Adrenal gland (tissue), 5 donors: ENCODE measurements at regions not wholly inside any gene's neighbourhood (a gene's known extent, or its start where the extent isn't known, plus 50 kb on each side); places are given as distances from the start of the nearest gene placed in this dataset.

Experiments used
- CTCF ChIP-seq, 6 experiments: fragments of 450-650 bp in 4 of 6; fragments of 200-600 bp in 2 of 6; sonication (generic) in 1 of 6; IDR thresholded peaks; 1 replicate in 5 of 6; 2 replicates in 1 of 6; pipeline versions ENCODE4 v1.5.1 to v1.8.0; 2016 to 2021; ENCODE audit warnings: antibody characterized with exemption in 6 of 6, mild to moderate bottlenecking in 2 of 6, moderate library complexity in 1 of 6
- POLR2A ChIP-seq, 2 donors: fragments of 450-650 bp; IDR thresholded peaks; one replicate each; pipeline ENCODE4 v1.6.1; 2017; ENCODE audit warnings: antibody characterized with exemption in 2 of 2, mild to moderate bottlenecking in 2 of 2, moderate library complexity in 1 of 2
- donor health status: DM: no; HTN: no; CAD: no.

GRCh38 chr10:28800144-28800543 lies 122.8 kb downstream of the BAMBI start:
- no peak for TF ChIP-seq CTCF (IDR thresholded peaks at IDR 0.05)
- TF ChIP-seq POLR2A (IDR thresholded peaks at IDR 0.05), result no peak
